H1 (cell line): ENCODE measurements at regions not wholly inside any gene's neighbourhood (a gene's known extent, or its start where the extent isn't known, plus 50 kb on each side); places are given as distances from the start of the nearest gene placed in this dataset.

ENCODE experiments used
- CTCF ChIA-PET: fragments of 300-600 bp; sonication (Branson Sonifier 250); formaldehyde crosslinking; loops from one replicate; lab custom pipeline; 2021; ENCODE audit not compliant: partially characterized antibody; lab: Charles Lee
- POLR2A ChIA-PET: fragments of 300-600 bp; sonication (Branson Sonifier 250); formaldehyde crosslinking; loops from one replicate; lab custom pipeline; 2021; ENCODE audit warnings: inconsistent platforms; ENCODE audit not compliant: partially characterized antibody; lab: Charles Lee
- DNase-seq, 2 experiments: peaks; one replicate each; pipeline versions ENCODE4 v3.0.0 to v3.0.0-alpha.2; 2010 to 2022; ENCODE audit warnings: low spot score in 2 of 2, low read depth in 1 of 2, mixed read lengths in 1 of 2
- FAIRE-seq: peaks from 2 replicates; lab custom pipeline; 2011; peaks lifted over from hg19 to GRCh38; lab: Jason Lieb, UNC
- H2AFZ ChIP-seq: 2 replicates; pipeline ENCODE4 v1.8.1; 2012; ENCODE audit warnings: low read length, inconsistent platforms
- H2AK5ac ChIP-seq: 2 replicates; pipeline ENCODE4 v1.6.1; 2013; ENCODE audit warnings: low read depth, low read length
- H2BK120ac ChIP-seq: replicated peaks from 2 replicates; pipeline ENCODE3; 2013; ENCODE audit warnings: low read depth, low read length, inconsistent platforms
- H2BK12ac ChIP-seq: 2 replicates; pipeline ENCODE4 v1.6.1; 2013; ENCODE audit warnings: low read depth, low read length
- H2BK15ac ChIP-seq: 2 replicates; pipeline ENCODE4 v1.6.1; 2013; ENCODE audit warnings: low read length
- H2BK20ac ChIP-seq: 2 replicates; pipeline ENCODE4 v1.6.1; 2013; ENCODE audit warnings: low read length
- H2BK5ac ChIP-seq: 2 replicates; pipeline ENCODE4 v1.6.1; 2013; ENCODE audit warnings: low read depth, low read length
- H3K14ac ChIP-seq: 2 replicates; pipeline ENCODE4 v1.6.1; 2013; ENCODE audit warnings: inconsistent platforms; ENCODE audit not compliant: insufficient read length
- H3K18ac ChIP-seq: 2 replicates; pipeline ENCODE4 v1.6.1; 2013; ENCODE audit warnings: low read length; ENCODE audit errors: extremely low read depth
- H3K23ac ChIP-seq: 2 replicates; pipeline ENCODE4 v1.6.1; 2013; ENCODE audit warnings: inconsistent platforms; ENCODE audit not compliant: insufficient read length
- H3K23me2 ChIP-seq: 2 replicates; pipeline ENCODE4 v1.6.1; 2013; ENCODE audit warnings: low read depth, low read length
- H3K27ac ChIP-seq: 2 replicates; pipeline ENCODE4 v1.6.1; 2011; ENCODE audit warnings: low read depth, low read length, inconsistent platforms
- H3K27me3 ChIP-seq, 4 experiments: replicated peaks in 1 of 4; 1 replicate in 1 of 4; 2 replicates in 3 of 4; pipeline versions ENCODE4 v1.6.1 to v1.8.1; 2011 to 2013; ENCODE audit warnings: low read length in 3 of 4, mild to moderate bottlenecking in 3 of 4, inconsistent platforms in 2 of 4, mixed read lengths in 2 of 4, moderate library complexity in 1 of 4; ENCODE audit not compliant: control insufficient read depth in 3 of 4, insufficient read depth in 3 of 4; ENCODE audit errors: extremely low read depth in 1 of 4
- H3K36me3 ChIP-seq, 4 experiments: 2 replicates each; pipeline versions ENCODE4 v1.6.1 to v1.8.1; 2011 to 2013; ENCODE audit warnings: mild to moderate bottlenecking in 4 of 4, low read length in 3 of 4, moderate library complexity in 2 of 4, control low read depth in 1 of 4, inconsistent platforms in 1 of 4; ENCODE audit not compliant: insufficient read depth in 4 of 4, control insufficient read depth in 2 of 4
- H3K4ac ChIP-seq: replicated peaks from 2 replicates; pipeline ENCODE3; 2013; ENCODE audit warnings: low read length, low read depth, mixed read lengths, inconsistent platforms; ENCODE audit not compliant: insufficient read length
- H3K4me1 ChIP-seq, 4 experiments: replicated peaks in 1 of 4; 1 replicate in 1 of 4; 2 replicates in 3 of 4; pipeline versions ENCODE4 v1.6.1 to v1.8.1; 2011 to 2013; ENCODE audit warnings: low read length in 3 of 4, inconsistent platforms in 2 of 4, mixed read lengths in 1 of 4; ENCODE audit not compliant: insufficient read depth in 4 of 4, control insufficient read depth in 3 of 4
- H3K4me2 ChIP-seq, 2 experiments: 2 replicates each; pipeline versions ENCODE4 v1.6.1 to v1.8.1; 2011 to 2013; ENCODE audit warnings: low read depth in 2 of 2, low read length in 2 of 2, control low read depth in 1 of 2, inconsistent platforms in 1 of 2, mild to moderate bottlenecking in 1 of 2; ENCODE audit not compliant: insufficient read depth in 1 of 2
- H3K4me3 ChIP-seq, 4 experiments: fragments of 200-600, 300-600 bp in 1 of 4; sonication (generic), shearing (Covaris generic), sonication (Bioruptor Twin) in 1 of 4; 2 replicates each; pipeline versions ENCODE4 v1.5.1 to v1.8.1; 2011 to 2016; ENCODE audit warnings: low read length in 4 of 4, low read depth in 3 of 4, control low read depth in 2 of 4, inconsistent platforms in 2 of 4, mild to moderate bottlenecking in 2 of 4, mixed read lengths in 1 of 4, moderate library complexity in 1 of 4; ENCODE audit not compliant: insufficient read depth in 2 of 4; ENCODE audit errors: extremely low read depth in 1 of 4
- H3K56ac ChIP-seq: replicated peaks from 2 replicates; pipeline ENCODE3; 2013; ENCODE audit warnings: low read depth, mild to moderate bottlenecking, mixed read lengths, low read length, inconsistent platforms; ENCODE audit not compliant: insufficient read length
- H3K79me1 ChIP-seq: 2 replicates; pipeline ENCODE4 v1.6.1; 2013; ENCODE audit warnings: low read depth, low read length, control low read depth
- H3K79me2 ChIP-seq, 2 experiments: 2 replicates each; pipeline versions ENCODE4 v1.6.1 to v1.8.1; 2012 to 2013; ENCODE audit warnings: low read length in 2 of 2, mild to moderate bottlenecking in 2 of 2, inconsistent platforms in 1 of 2; ENCODE audit not compliant: insufficient read depth in 2 of 2, control insufficient read depth in 1 of 2
- H3K9ac ChIP-seq, 4 experiments: replicated peaks in 1 of 4; 1 replicate in 1 of 4; 2 replicates in 3 of 4; pipeline versions ENCODE4 v1.6.1 to v1.8.1; 2011 to 2013; ENCODE audit warnings: low read depth in 3 of 4, low read length in 3 of 4, control low read depth in 2 of 4, mild to moderate bottlenecking in 2 of 4, moderate library complexity in 2 of 4, inconsistent platforms in 1 of 4; ENCODE audit errors: extremely low read depth in 1 of 4
- H3K9me3 ChIP-seq, 2 experiments: 2 replicates each; pipeline versions ENCODE4 v1.6.1 to v1.8.1; 2012 to 2013; ENCODE audit warnings: mild to moderate bottlenecking in 2 of 2, moderate library complexity in 2 of 2, control low read depth in 1 of 2, inconsistent platforms in 1 of 2, low read depth in 1 of 2, low read length in 1 of 2, mixed read lengths in 1 of 2; ENCODE audit not compliant: insufficient read depth in 2 of 2
- H4K20me1 ChIP-seq, 2 experiments: replicated peaks in 1 of 2; 2 replicates each; pipeline versions ENCODE3 to v1.8.1; 2011 to 2013; ENCODE audit warnings: inconsistent platforms in 2 of 2, low read length in 2 of 2, mild to moderate bottlenecking in 1 of 2; ENCODE audit not compliant: insufficient read depth in 2 of 2, control insufficient read depth in 1 of 2
- H4K5ac ChIP-seq: 2 replicates; pipeline ENCODE4 v1.6.1; 2013; ENCODE audit warnings: low read length, low read depth, mixed read lengths, inconsistent platforms; ENCODE audit not compliant: insufficient read length
- H4K8ac ChIP-seq: 2 replicates; pipeline ENCODE4 v1.8.0; 2013; ENCODE audit warnings: mild to moderate bottlenecking, moderate library complexity, low read length, inconsistent platforms; ENCODE audit not compliant: insufficient read depth; ENCODE audit errors: extremely low read depth
- H4K91ac ChIP-seq: replicated peaks from 2 replicates; pipeline ENCODE3; 2013; ENCODE audit warnings: low read length, mixed read lengths, inconsistent platforms; ENCODE audit not compliant: insufficient read length
- CHD1 ChIP-seq: IDR thresholded peaks from 2 replicates; pipeline ENCODE4 v1.6.1; 2012; ENCODE audit warnings: low read depth, low read length, improper control_type of control experiment
- EP300 ChIP-seq, 2 experiments: IDR thresholded peaks; 1 replicate in 1 of 2; 2 replicates in 1 of 2; pipeline ENCODE4 v1.6.1; 2011 to 2012; ENCODE audit warnings: low read depth in 2 of 2, low read length in 2 of 2, mild to moderate bottlenecking in 2 of 2, borderline replicate concordance in 1 of 2, inconsistent platforms in 1 of 2, moderate library complexity in 1 of 2
- HDAC2 ChIP-seq, 2 experiments: fragments of 300-600 bp in 1 of 2; sonication (generic) in 1 of 2; IDR thresholded peaks; 2 replicates each; pipeline ENCODE4 v1.6.1; 2011 to 2012; ENCODE audit warnings: low read depth in 2 of 2, low read length in 2 of 2, mild to moderate bottlenecking in 2 of 2, moderate library complexity in 2 of 2, borderline replicate concordance in 1 of 2, inconsistent platforms in 1 of 2
- NRF1 ChIP-seq: IDR thresholded peaks from 2 replicates; pipeline ENCODE4 v1.6.1; 2011; ENCODE audit warnings: mild to moderate bottlenecking, low read depth, low read length, improper control_type of control experiment
- RNF2 ChIP-seq: fragments of 200-900, 300-1000 bp; sonication (generic); IDR thresholded peaks from 2 replicates; pipeline ENCODE4 v1.7.1; 2016; ENCODE audit warnings: borderline replicate concordance, low read depth, mild to moderate bottlenecking, antibody characterized with exemption, low read length; ENCODE audit not compliant: poor library complexity, severe bottlenecking; ENCODE audit errors: missing control alignments
- SP2 ChIP-seq: IDR thresholded peaks from 2 replicates; pipeline ENCODE4 v1.6.1; 2012; ENCODE audit warnings: mild to moderate bottlenecking, low read length, inconsistent platforms
- TBP ChIP-seq: IDR thresholded peaks from 2 replicates; pipeline ENCODE4 v1.6.1; 2011; ENCODE audit warnings: low read depth, low read length, improper control_type of control experiment
- WGBS, 2 experiments: shearing (Covaris generic) in 1 of 2; methylation state at CpG; one replicate each; pipeline versions ENCODE4 v1.1.6 to v1.1.7; 2013 to 2015; ENCODE audit warnings: low lambda C conversion rate in 2 of 2, mixed read lengths in 2 of 2, inconsistent platforms in 1 of 2, low coverage in 1 of 2, missing lambda C conversion rate in 1 of 2; ENCODE audit not compliant: insufficient replicate concordance in 2 of 2, insufficient coverage in 1 of 2, insufficient read length in 1 of 2; ENCODE audit errors: extremely low coverage in 1 of 2, missing lambda C conversion rate in 1 of 2; 5-methylcytosine and 5-hydroxymethylcytosine counted together

DNA sequence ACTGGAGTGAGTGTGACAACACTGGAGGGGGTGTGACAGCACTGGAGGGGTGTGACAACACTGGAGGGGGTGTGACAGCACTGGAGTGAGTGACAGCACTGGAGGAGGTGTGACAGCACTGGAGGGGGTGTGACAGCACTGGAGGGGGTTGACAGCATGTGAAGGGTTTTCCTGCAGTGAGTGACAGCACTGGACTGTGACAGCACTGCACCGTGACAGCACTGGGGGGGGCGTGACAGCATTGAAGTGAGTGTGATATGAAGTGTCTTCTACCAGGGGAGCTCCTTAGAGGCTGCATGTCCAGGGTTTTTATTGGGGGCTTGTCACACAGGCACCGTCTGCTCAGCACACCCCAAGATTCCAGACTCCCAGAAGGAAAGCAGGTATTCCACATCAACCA lies 274.8 kb downstream of the TEX29 start:
- H3K9ac ChIP-seq: no peak overlapping the region
- peaks cover 0 to 11% (median 2%) of the 10 kb centered on the region in 4 experiments; a peak in 4 of 7 replicates for H3K4me1 ChIP-seq
- H3K18ac ChIP-seq: no peak overlapping the region
- peaks cover 0 to 10% of the 10 kb centered on the region in 2 experiments; a peak in 2 of 4 replicates for H3K9me3 ChIP-seq
- no peak overlapping the region for H4K91ac ChIP-seq
- H3K27ac ChIP-seq: no peak overlapping the region
- H3K56ac ChIP-seq: no peak overlapping the region
- H3K36me3 ChIP-seq: no peaks in the 10 kb centered on the region
- no peak overlapping the region for H2BK20ac ChIP-seq
- no peak overlapping the region for H3K23ac ChIP-seq
- CTCF ChIA-PET: interaction anchor here (0.6 to 1.9 kb wide), 3 partner anchors 11 to 155 kb away, joined by 3 to 5 read pairs (median 3); no protein-coding TSS in a partner anchor
- FAIRE-seq (no peak), DNase-seq (no peak)
- no peaks in the 10 kb centered on the region for H3K79me2 ChIP-seq
- H3K27me3 ChIP-seq: no peaks in the 10 kb centered on the region
- H2AK5ac ChIP-seq: no peak overlapping the region
- no peak overlapping the region for H4K8ac ChIP-seq
- H3K4me3 ChIP-seq: no peak overlapping the region
- WGBS, 2 experiments: 95% methylated on average over 3 of the region's 3 CpGs; no CpG with 5 or more reads in 1 of the 2 experiments
- no peaks in the 10 kb centered on the region for H3K79me1 ChIP-seq
- H2BK120ac ChIP-seq: no peak overlapping the region
- no peak overlapping the region for H2BK15ac ChIP-seq
- H3K4ac ChIP-seq: no peak overlapping the region
- no peak overlapping the region for H2BK12ac ChIP-seq
- no peak overlapping the region for H2BK5ac ChIP-seq
- no peaks in the 10 kb centered on the region for H4K20me1 ChIP-seq
- no peak overlapping the region for H4K5ac ChIP-seq
- H2AFZ ChIP-seq: no peak overlapping the region
- H3K23me2 ChIP-seq: no peaks in the 10 kb centered on the region; the same call in 1 of the 2 replicates
- POLR2A ChIA-PET: no interaction called here
- no peak overlapping the region for H3K14ac ChIP-seq
- no peak overlapping the region for H3K4me2 ChIP-seq
- TF ChIP-seq TBP: no peak
- no peak for TF ChIP-seq HDAC2 (IDR thresholded peaks at IDR 0.05; ENCODE audit: borderline replicate concordance in 1 of 2, low read depth in 2 of 2, low read length in 2 of 2)
- TF ChIP-seq CHD1: no peak
- TF ChIP-seq SP2: no peak
- no peak for TF ChIP-seq NRF1
- no peak for TF ChIP-seq EP300 (IDR thresholded peaks at IDR 0.05; ENCODE audit: borderline replicate concordance in 1 of 2, low read depth in 2 of 2, low read length in 2 of 2)
- TF ChIP-seq RNF2: no peak
